RWPE2 (cell line): ENCODE measurements at regions not wholly inside any gene's neighbourhood (a gene's known extent, or its start where the extent isn't known, plus 50 kb on each side); places are given as distances from the start of the nearest gene placed in this dataset.

Experiments
- ATAC-seq: fragments of 200-7000 bp; cut with Tn5 transposase; 3 replicates; pipeline ENCODE4 v1.9.1; 2021; ENCODE audit warnings: low read depth
- DNase-seq: peaks from one replicate; pipeline ENCODE4 v3.0.0-alpha.2; 2020; ENCODE audit warnings: low spot score
- H3K27ac ChIP-seq: fragments of 450-650 bp; 2 replicates; pipeline ENCODE4 v1.5.1; 2017; ENCODE audit warnings: mild to moderate bottlenecking; ENCODE audit not compliant: poor library complexity, severe bottlenecking
- H3K27me3 ChIP-seq: fragments of 250-450 bp; sonication (Bioruptor Pico); 2 replicates; pipeline ENCODE4 v1.5.1; 2021; ENCODE audit warnings: mild to moderate bottlenecking, moderate library complexity; ENCODE audit not compliant: insufficient read depth, poor library complexity, severe bottlenecking
- H3K36me3 ChIP-seq: fragments of 250-450 bp; sonication (Bioruptor Pico); 2 replicates; pipeline ENCODE4 v1.5.1; 2020; ENCODE audit warnings: low read depth, mild to moderate bottlenecking, moderate library complexity
- H3K4me1 ChIP-seq: fragments of 250-450 bp; sonication (Bioruptor Pico); 2 replicates; pipeline ENCODE4 v1.5.1; 2021; ENCODE audit warnings: mild to moderate bottlenecking, moderate library complexity; ENCODE audit not compliant: insufficient read depth, poor library complexity, severe bottlenecking
- H3K4me3 ChIP-seq: fragments of 250-450 bp; sonication (Bioruptor Pico); 2 replicates; pipeline ENCODE4 v1.5.1; 2021; ENCODE audit warnings: mild to moderate bottlenecking, moderate library complexity; ENCODE audit not compliant: severe bottlenecking
- H3K9me3 ChIP-seq: fragments of 250-450 bp; sonication (Bioruptor Pico); 2 replicates; pipeline ENCODE4 v1.5.1; 2021; ENCODE audit warnings: mild to moderate bottlenecking, moderate library complexity; ENCODE audit not compliant: severe bottlenecking
- TF ChIP-seq, protein P1 (sequence below): fragments of 450-650 bp; IDR thresholded peaks from one replicate; pipeline ENCODE4 v1.5.1; 2017; ENCODE audit warnings: mild to moderate bottlenecking, moderate library complexity; ENCODE audit not compliant: poor library complexity, severe bottlenecking

DNA sequence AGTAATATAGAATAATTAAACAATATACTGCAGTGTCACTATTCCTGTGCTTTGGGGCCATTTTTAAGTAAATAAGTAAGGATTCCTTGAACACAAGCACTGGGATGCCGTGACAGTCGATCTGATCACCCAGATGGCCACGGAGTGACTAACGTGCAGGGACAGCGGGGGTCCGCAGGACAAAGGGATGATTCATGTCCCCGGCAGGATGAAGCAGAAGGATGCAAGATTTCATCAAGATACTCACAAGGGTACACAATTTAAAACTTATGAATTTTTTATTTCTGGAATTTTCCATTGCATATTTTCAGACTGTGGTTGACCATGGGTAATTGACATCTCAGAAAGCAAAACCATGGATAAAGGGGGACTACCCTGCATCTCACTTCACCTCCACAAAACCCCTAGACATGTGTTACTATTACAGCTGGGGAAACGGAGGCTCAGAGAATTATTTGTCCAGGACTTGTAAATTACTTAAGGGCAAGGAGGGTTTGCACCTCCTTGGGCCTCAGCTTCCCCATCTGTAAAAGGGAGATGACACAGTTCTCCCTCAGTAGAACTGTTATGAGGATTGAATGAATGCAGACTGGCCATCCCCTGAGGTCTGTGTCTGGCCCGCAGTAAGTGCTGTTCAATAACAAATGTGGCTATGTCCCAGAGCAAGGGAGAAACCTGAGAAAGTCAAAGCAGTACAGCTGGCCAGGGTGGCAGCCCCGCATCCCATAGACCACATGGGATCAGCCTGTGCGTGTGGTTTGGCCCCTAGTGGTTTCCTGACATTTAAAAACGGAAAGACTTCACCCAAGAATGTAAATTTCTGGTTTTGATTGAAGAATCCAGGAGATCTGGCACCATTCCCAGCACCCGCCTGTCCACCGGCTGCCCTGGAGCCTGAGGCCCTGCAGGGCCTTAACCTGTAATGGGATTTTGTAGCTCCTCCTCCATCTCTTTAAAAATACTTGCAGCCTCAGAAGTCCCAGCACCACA lies 235.5 kb downstream of the BMP7 start:
- peaks cover 8% of the 10 kb centered on the region for H3K4me1 ChIP-seq
- H3K4me3 ChIP-seq: no peak overlapping the region
- DNase-seq (peak; percentile 86), ATAC-seq (peak; percentile 80)
- H3K36me3 ChIP-seq: no peaks in the 10 kb centered on the region
- H3K9me3 ChIP-seq: no peaks in the 10 kb centered on the region
- TF ChIP-seq, protein P1, sequence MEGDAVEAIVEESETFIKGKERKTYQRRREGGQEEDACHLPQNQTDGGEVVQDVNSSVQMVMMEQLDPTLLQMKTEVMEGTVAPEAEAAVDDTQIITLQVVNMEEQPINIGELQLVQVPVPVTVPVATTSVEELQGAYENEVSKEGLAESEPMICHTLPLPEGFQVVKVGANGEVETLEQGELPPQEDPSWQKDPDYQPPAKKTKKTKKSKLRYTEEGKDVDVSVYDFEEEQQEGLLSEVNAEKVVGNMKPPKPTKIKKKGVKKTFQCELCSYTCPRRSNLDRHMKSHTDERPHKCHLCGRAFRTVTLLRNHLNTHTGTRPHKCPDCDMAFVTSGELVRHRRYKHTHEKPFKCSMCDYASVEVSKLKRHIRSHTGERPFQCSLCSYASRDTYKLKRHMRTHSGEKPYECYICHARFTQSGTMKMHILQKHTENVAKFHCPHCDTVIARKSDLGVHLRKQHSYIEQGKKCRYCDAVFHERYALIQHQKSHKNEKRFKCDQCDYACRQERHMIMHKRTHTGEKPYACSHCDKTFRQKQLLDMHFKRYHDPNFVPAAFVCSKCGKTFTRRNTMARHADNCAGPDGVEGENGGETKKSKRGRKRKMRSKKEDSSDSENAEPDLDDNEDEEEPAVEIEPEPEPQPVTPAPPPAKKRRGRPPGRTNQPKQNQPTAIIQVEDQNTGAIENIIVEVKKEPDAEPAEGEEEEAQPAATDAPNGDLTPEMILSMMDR: no peak
- H3K27me3 ChIP-seq: no peaks in the 10 kb centered on the region
- no peak overlapping the region for H3K27ac ChIP-seq

DNA sequence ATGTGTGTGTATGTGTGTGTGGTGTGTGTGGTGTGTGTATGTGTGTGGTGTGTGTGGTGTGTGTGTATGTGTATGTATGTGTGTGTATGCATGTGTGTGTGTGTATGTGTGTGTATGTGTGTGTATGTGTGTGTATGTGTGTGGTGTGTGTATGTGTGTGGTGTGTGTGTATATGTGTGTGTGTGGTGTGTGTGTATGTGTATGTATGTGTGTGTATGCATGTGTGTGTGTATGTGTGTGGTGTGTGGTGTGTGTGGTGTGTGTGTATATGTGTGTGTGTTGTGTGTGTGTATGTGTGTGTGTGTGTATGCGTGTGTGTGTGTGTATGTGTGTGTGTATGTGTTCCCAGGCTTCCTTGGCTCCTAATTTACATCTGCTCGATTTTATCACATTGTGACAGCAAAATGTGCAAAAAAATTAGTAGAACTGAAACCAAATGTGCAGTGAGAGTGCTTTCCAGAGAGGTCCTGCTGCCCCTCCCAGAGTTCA lies 234.5 kb downstream of the BMP7 start:
- DNase-seq: no peak
- TF ChIP-seq, protein P1: no peak
- no peak for ATAC-seq
- Histone ChIP-seq H3K4me3 (no peak overlapping the region), H3K9me3 (no peaks in the 10 kb centered on the region), H3K36me3 (no peaks in the 10 kb centered on the region), H3K27me3 (no peaks in the 10 kb centered on the region), H3K27ac (no peak overlapping the region), H3K4me1 (peaks cover 8% of the 10 kb centered on the region)

DNA sequence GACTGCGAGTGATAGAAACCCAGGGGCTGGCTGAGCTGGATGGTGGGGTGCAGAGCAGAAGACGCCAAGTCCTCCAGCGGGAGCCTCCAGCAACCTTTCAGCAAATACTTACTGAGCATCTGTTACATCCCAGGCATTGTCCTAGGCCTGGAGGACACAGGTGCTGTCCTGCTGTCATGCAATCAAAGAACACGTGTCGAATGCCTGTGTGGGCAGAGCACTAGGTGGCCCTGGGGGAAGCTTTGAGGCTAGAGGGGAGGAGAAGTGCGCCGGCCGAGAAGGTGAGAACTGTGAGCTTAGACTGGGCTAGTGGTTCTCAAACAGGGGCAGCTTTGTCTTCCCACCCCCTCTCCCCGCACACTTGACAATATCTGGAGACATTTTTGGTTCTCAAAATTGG lies 233.6 kb downstream of the BMP7 start:
- peak; percentile 61 for DNase-seq
- H3K36me3 ChIP-seq: no peaks in the 10 kb centered on the region
- H3K9me3 ChIP-seq: no peaks in the 10 kb centered on the region
- peaks cover 8% of the 10 kb centered on the region for H3K4me1 ChIP-seq
- no peak for ATAC-seq
- TF ChIP-seq, protein P1: no peak
- H3K27me3 ChIP-seq: no peaks in the 10 kb centered on the region
- H3K27ac ChIP-seq: no peak overlapping the region
- no peak overlapping the region for H3K4me3 ChIP-seq

DNA sequence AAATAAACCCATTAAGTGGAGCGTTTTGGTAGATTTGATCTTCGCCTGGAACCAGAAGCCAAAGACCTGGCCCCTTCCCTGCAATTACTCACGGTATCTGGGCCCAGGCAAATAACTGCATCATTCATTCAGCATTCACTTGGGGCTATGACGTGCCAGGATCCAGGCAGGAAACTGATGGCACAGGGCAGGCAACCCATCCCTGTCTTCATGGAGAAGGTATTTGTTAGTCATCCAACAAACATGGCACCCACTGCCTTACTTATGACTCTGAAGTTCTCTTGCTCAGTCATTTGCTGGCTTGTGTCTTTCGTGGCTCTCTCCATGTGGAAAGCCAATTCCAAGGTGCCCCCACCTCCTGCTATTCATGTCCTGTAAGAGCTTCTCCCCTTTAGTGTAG lies 232.4 kb downstream of the BMP7 start:
- ATAC-seq (no peak), DNase-seq (peak; percentile 49)
- no peaks in the 10 kb centered on the region for H3K36me3 ChIP-seq
- no peak overlapping the region for H3K4me3 ChIP-seq
- TF ChIP-seq, protein P1: no peak
- no peaks in the 10 kb centered on the region for H3K9me3 ChIP-seq
- peaks cover 8% of the 10 kb centered on the region for H3K4me1 ChIP-seq
- no peak overlapping the region for H3K27ac ChIP-seq
- H3K27me3 ChIP-seq: no peaks in the 10 kb centered on the region

DNA sequence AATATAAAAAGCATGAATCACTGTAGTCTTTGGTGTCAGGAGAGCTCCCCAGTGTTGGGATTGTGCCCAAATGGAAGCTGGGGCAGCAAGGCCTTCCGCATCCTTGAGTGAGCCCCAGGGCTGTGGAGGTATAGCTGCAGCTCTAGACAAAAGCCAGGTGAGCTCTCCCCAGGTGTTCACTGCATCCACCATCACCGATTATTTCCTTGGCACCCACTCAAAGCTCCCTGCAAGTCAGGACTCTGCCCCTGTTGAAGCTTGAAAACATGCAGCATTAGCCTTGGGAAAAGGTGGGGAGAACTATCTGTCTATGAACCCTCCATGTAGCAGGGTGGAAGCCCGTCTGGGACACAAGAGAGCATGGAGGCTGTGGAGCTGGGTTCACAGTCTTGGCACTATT lies 228.8 kb downstream of the BMP7 start:
- TF ChIP-seq, protein P1: no peak
- no peak overlapping the region for H3K27ac ChIP-seq
- no peaks in the 10 kb centered on the region for H3K27me3 ChIP-seq
- H3K4me3 ChIP-seq: no peak overlapping the region
- H3K9me3 ChIP-seq: no peaks in the 10 kb centered on the region
- ATAC-seq: no peak
- peaks cover 18% of the 10 kb centered on the region for H3K4me1 ChIP-seq
- peak; percentile 57 for DNase-seq
- no peaks in the 10 kb centered on the region for H3K36me3 ChIP-seq
